HG03378 (cell line): ENCODE measurements at regions not wholly inside any gene's neighbourhood (a gene's known extent, or its start where the extent isn't known, plus 50 kb on each side); places are given as distances from the start of the nearest gene placed in this dataset.

Source experiments
- ATAC-seq: cut with Tn5 transposase; IDR thresholded peaks from one replicate; pipeline ENCODE4 v1.9.1; 2021; ENCODE audit warnings: mild to moderate bottlenecking, moderate library complexity; ENCODE audit not compliant: unreplicated experiment

- no peak for ATAC-seq
Measured at GRCh38 chr12:92615086-92615485, 87.7 kb upstream of the PLEKHG7 start.

- ATAC-seq = no peak
Measured at GRCh38 chr12:92614502-92614901, 88.3 kb upstream of the PLEKHG7 start.

GRCh38 chr12:92614001-92614400 lies 88.8 kb upstream of the PLEKHG7 start:
- no peak for ATAC-seq

- ATAC-seq = no peak
Measured at GRCh38 chr12:92612611-92613010, 90.2 kb upstream of the PLEKHG7 start.

GRCh38 chr12:92608151-92609091 lies 94.4 kb upstream of the PLEKHG7 start:
- no peak for ATAC-seq

- no peak for ATAC-seq
Measured at GRCh38 chr12:92606956-92607355, 95.8 kb upstream of the PLEKHG7 start.

GRCh38 chr12:92605621-92606170 lies 97.1 kb upstream of the PLEKHG7 start:
- ATAC-seq = no peak

- no peak for ATAC-seq
Measured at GRCh38 chr12:92604786-92605185, 98.0 kb upstream of the PLEKHG7 start.

- ATAC-seq = no peak
Measured at GRCh38 chr12:92603741-92604432, 98.9 kb upstream of the PLEKHG7 start.

GRCh38 chr12:92602930-92603623 lies 99.7 kb upstream of the PLEKHG7 start:
- ATAC-seq = no peak

- ATAC-seq = no peak
Measured at GRCh38 chr12:92602476-92602875, 100.3 kb upstream of the PLEKHG7 start.

- no peak for ATAC-seq
Measured at GRCh38 chr12:92601680-92602079, 101.1 kb upstream of the PLEKHG7 start.

- no peak for ATAC-seq
Measured at GRCh38 chr12:92601176-92601575, 101.6 kb upstream of the PLEKHG7 start.

GRCh38 chr12:92600052-92600451 lies 102.7 kb upstream of the PLEKHG7 start:
- ATAC-seq = no peak

- ATAC-seq = no peak
Measured at GRCh38 chr12:92597997-92598396, 104.8 kb upstream of the PLEKHG7 start.

- no peak for ATAC-seq
Measured at GRCh38 chr12:92597118-92597517, 105.7 kb upstream of the PLEKHG7 start.

- ATAC-seq = no peak
Measured at GRCh38 chr12:92596383-92596782, 106.4 kb upstream of the PLEKHG7 start.

GRCh38 chr12:92595663-92596062 lies 107.1 kb upstream of the PLEKHG7 start:
- no peak for ATAC-seq

- ATAC-seq = peak; percentile 100
Measured at GRCh38 chr12:92593734-92594402, 108.9 kb upstream of the PLEKHG7 start.

- ATAC-seq = no peak
Measured at GRCh38 chr12:92585115-92585727, 117.6 kb upstream of the PLEKHG7 start.
